Inferior parietal cortex (tissue), 1 donor: ENCODE measurements at regions not wholly inside any gene's neighbourhood (a gene's known extent, or its start where the extent isn't known, plus 50 kb on each side); places are given as distances from the start of the nearest gene placed in this dataset.

Experiments
- DNase-seq: peaks from one replicate; pipeline ENCODE4 v3.0.0-alpha.2; 2016; ENCODE audit errors: extremely low spot score

GRCh38 chr10:33815776-33816175 is 481.3 kb upstream of the NRP1 start:
- DNase-seq = no peak

GRCh38 chr10:33813871-33814270 is 479.4 kb upstream of the NRP1 start:
- DNase-seq = no peak

GRCh38 chr10:33813415-33813814 is 478.9 kb upstream of the NRP1 start:
- DNase-seq = no peak

GRCh38 chr10:33812586-33812985 is 478.1 kb upstream of the NRP1 start:
- no peak for DNase-seq

GRCh38 chr10:33810986-33811385 is 476.5 kb upstream of the NRP1 start:
- no peak for DNase-seq

GRCh38 chr10:33809732-33810131 is 475.3 kb upstream of the NRP1 start:
- no peak for DNase-seq

GRCh38 chr10:33808475-33808874 is 474.0 kb upstream of the NRP1 start:
- DNase-seq = no peak

GRCh38 chr10:33807531-33808359 is 473.3 kb upstream of the NRP1 start:
- DNase-seq = no peak

GRCh38 chr10:33805831-33806230 is 471.4 kb upstream of the NRP1 start:
- no peak for DNase-seq

GRCh38 chr10:33804584-33804983 is 470.1 kb upstream of the NRP1 start:
- no peak for DNase-seq

- DNase-seq = no peak
Observed at GRCh38 chr10:33803248-33803647, 468.8 kb upstream of the NRP1 start.

- DNase-seq = no peak
Observed at GRCh38 chr10:33802566-33802965, 468.1 kb upstream of the NRP1 start.

- DNase-seq = no peak
Observed at GRCh38 chr10:33801705-33802104, 467.2 kb upstream of the NRP1 start.

- no peak for DNase-seq
Observed at GRCh38 chr10:33800986-33801385, 466.5 kb upstream of the NRP1 start.

GRCh38 chr10:33800545-33800944 is 466.1 kb upstream of the NRP1 start:
- DNase-seq = no peak

GRCh38 chr10:33799944-33800323 is 465.5 kb upstream of the NRP1 start:
- DNase-seq = no peak

- no peak for DNase-seq
Observed at GRCh38 chr10:33799281-33799943, 464.9 kb upstream of the NRP1 start.

- DNase-seq = no peak
Observed at GRCh38 chr10:33798754-33799153, 464.3 kb upstream of the NRP1 start.

- DNase-seq = no peak
Observed at GRCh38 chr10:33796680-33797079, 462.2 kb upstream of the NRP1 start.

- DNase-seq = no peak
Observed at GRCh38 chr10:33795529-33795928, 461.1 kb upstream of the NRP1 start.

GRCh38 chr10:33794460-33794859 is 460.0 kb upstream of the NRP1 start:
- no peak for DNase-seq

GRCh38 chr10:33793793-33794192 is 459.3 kb upstream of the NRP1 start:
- DNase-seq = no peak

GRCh38 chr10:33791272-33791660 is 456.8 kb upstream of the NRP1 start:
- no peak for DNase-seq
